WTC11 (cell line): ENCODE measurements at regions not wholly inside any gene's neighbourhood (a gene's known extent, or its start where the extent isn't known, plus 50 kb on each side); places are given as distances from the start of the nearest gene placed in this dataset.

Experiments used
- ATAC-seq: fragments of 200-7000 bp; cut with Tn5 transposase; 2 replicates; pipeline ENCODE4 v1.10.0; 2021; ENCODE audit warnings: mild to moderate bottlenecking, moderate library complexity
- CTCF ChIA-PET: fragments of 300-600 bp; sonication (Branson Sonifier 250); formaldehyde crosslinking; loops from one replicate; lab custom pipeline; 2021; ENCODE audit warnings: antibody characterized with exemption; lab: Charles Lee
- POLR2A ChIA-PET: fragments of 350-600 bp; sonication (Branson Sonifier 250); formaldehyde crosslinking; loops from one replicate; lab custom pipeline; 2021; ENCODE audit warnings: antibody characterized with exemption; lab: Charles Lee
- DNase-seq: peaks from one replicate; pipeline ENCODE4 v3.0.0; 2021; ENCODE audit warnings: low spot score
- H3K27ac Mint-ChIP-seq: 2 replicates; pipeline ENCODE4 v1.8.0; 2021; ENCODE audit warnings: mixed read lengths
- H3K27me3 Mint-ChIP-seq: 2 replicates; pipeline ENCODE4 v1.8.0; 2021; ENCODE audit warnings: low read depth, mild to moderate bottlenecking, moderate library complexity, mixed read lengths
- H3K36me3 Mint-ChIP-seq: 2 replicates; pipeline ENCODE4 v1.8.0; 2021; ENCODE audit warnings: mixed read lengths
- H3K4me1 Mint-ChIP-seq: 2 replicates; pipeline ENCODE4 v1.8.0; 2022; ENCODE audit warnings: mixed read lengths
- H3K4me3 Mint-ChIP-seq: 2 replicates; pipeline ENCODE4 v1.8.0; 2021; ENCODE audit warnings: mild to moderate bottlenecking, moderate library complexity, mixed read lengths
- H3K9me3 Mint-ChIP-seq: 2 replicates; pipeline ENCODE4 v1.8.0; 2021; ENCODE audit warnings: mixed read lengths
- ATF1 ChIP-seq: sonication (generic); formaldehyde crosslinking; IDR thresholded peaks from 2 replicates; pipeline ENCODE4 v1.8.1; 2023; ENCODE audit warnings: mild to moderate bottlenecking, moderate library complexity, missing genetic modification reagents
- ELF4 ChIP-seq: sonication (generic); formaldehyde crosslinking; IDR thresholded peaks from 2 replicates; pipeline ENCODE4 v1.8.1; 2022; ENCODE audit warnings: low read depth, mild to moderate bottlenecking, moderate library complexity, missing genetic modification reagents
- FOXJ3 ChIP-seq: sonication (generic); formaldehyde crosslinking; IDR thresholded peaks from 2 replicates; pipeline ENCODE4 v1.9.0; 2021; ENCODE audit warnings: missing genetic modification reagents, mild to moderate bottlenecking, borderline replicate concordance
- GABPB1 ChIP-seq: sonication (generic); formaldehyde crosslinking; IDR thresholded peaks from 2 replicates; pipeline ENCODE4 v1.8.1; 2023; ENCODE audit warnings: mild to moderate bottlenecking, missing genetic modification reagents
- GRHL2 ChIP-seq: fragments of 250-450 bp; sonication (Bioruptor Pico); IDR thresholded peaks from 2 replicates; pipeline ENCODE4 v1.8.0; 2022; ENCODE audit warnings: mild to moderate bottlenecking, moderate library complexity; ENCODE audit not compliant: insufficient replicate concordance, severe bottlenecking
- JUN ChIP-seq: sonication (generic); formaldehyde crosslinking; IDR thresholded peaks from 2 replicates; pipeline ENCODE4 v1.8.0; 2023; ENCODE audit warnings: mild to moderate bottlenecking, missing genetic modification reagents
- NR2C2 ChIP-seq: sonication (generic); formaldehyde crosslinking; IDR thresholded peaks from 2 replicates; pipeline ENCODE4 v1.8.0; 2022; ENCODE audit warnings: mild to moderate bottlenecking, missing genetic modification reagents
- PRRX2 ChIP-seq: fragments of 250-450 bp; sonication (Bioruptor Pico); IDR thresholded peaks from 2 replicates; pipeline ENCODE4 v1.8.0; 2021; ENCODE audit warnings: mild to moderate bottlenecking
- RELA ChIP-seq: sonication (generic); formaldehyde crosslinking; IDR thresholded peaks from 2 replicates; pipeline ENCODE4 v1.8.1; 2022; ENCODE audit warnings: missing genetic modification reagents, mild to moderate bottlenecking, borderline replicate concordance
- SMAD3 ChIP-seq: sonication (generic); formaldehyde crosslinking; IDR thresholded peaks from 2 replicates; pipeline ENCODE4 v1.8.0; 2022; ENCODE audit warnings: missing genetic modification reagents, mild to moderate bottlenecking, borderline replicate concordance
- SOX15 ChIP-seq: fragments of 250-450 bp; sonication (Bioruptor Pico); IDR thresholded peaks from 2 replicates; pipeline ENCODE4 v1.9.0; 2021; ENCODE audit warnings: mild to moderate bottlenecking
- TCF7 ChIP-seq: sonication (generic); formaldehyde crosslinking; IDR thresholded peaks from 2 replicates; pipeline ENCODE4 v1.8.0; 2022; ENCODE audit warnings: mild to moderate bottlenecking, low read depth, missing genetic modification reagents, moderate library complexity
- ZNF138 ChIP-seq: sonication (generic); formaldehyde crosslinking; conservative IDR thresholded peaks from 2 replicates; pipeline ENCODE4 v1.8.1; 2022; ENCODE audit warnings: mild to moderate bottlenecking, moderate library complexity, missing genetic modification reagents
- ZNF219 ChIP-seq: sonication (generic); formaldehyde crosslinking; IDR thresholded peaks from 2 replicates; pipeline ENCODE4 v1.8.0; 2023; ENCODE audit warnings: missing genetic modification reagents, mild to moderate bottlenecking, borderline replicate concordance
- ZNF423 ChIP-seq: fragments of 250-450 bp; sonication (Bioruptor Pico); IDR thresholded peaks from 2 replicates; pipeline ENCODE4 v2.1.2; 2022; ENCODE audit warnings: mild to moderate bottlenecking, moderate library complexity
- TF ChIP-seq, protein P1 (sequence below): sonication (generic); formaldehyde crosslinking; IDR thresholded peaks from 2 replicates; pipeline ENCODE4 v1.8.1; 2022; ENCODE audit warnings: low read depth, missing genetic modification reagents, borderline replicate concordance
- TF ChIP-seq, protein P2 (sequence below): fragments of 250-450 bp; sonication (Bioruptor Pico); conservative IDR thresholded peaks from 2 replicates; pipeline ENCODE4 v1.9.0; 2021; ENCODE audit warnings: mild to moderate bottlenecking
- TF ChIP-seq, protein P3 (sequence below): sonication (generic); formaldehyde crosslinking; IDR thresholded peaks from 2 replicates; pipeline ENCODE4 v1.8.1; 2022; ENCODE audit warnings: mild to moderate bottlenecking, missing genetic modification reagents, moderate library complexity, borderline replicate concordance
- TF ChIP-seq, protein P4 (sequence below): sonication (generic); formaldehyde crosslinking; IDR thresholded peaks from 2 replicates; pipeline ENCODE4 v1.8.0; 2023; ENCODE audit warnings: mild to moderate bottlenecking, missing genetic modification reagents

DNA sequence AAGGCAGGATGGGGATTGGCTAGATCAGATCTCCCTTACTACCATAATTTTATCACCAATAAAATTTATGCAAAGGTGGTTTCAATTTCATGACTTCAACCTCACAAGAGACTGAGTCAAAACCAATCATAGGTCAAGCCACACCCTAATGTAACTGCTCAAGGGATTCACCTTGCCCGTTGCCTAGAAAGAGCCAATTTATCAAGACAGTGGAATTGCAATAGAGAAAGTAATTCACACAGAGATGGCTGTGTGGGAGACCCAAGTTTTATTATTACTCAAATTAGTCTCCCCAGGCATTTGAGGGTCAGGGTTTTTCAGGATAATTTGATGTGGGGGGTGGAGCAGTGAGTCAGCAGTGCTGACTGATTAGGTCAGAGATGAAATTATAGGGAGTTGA, 340.6 kb downstream of the RND3 start:
- Mint-ChIP-seq H3K4me1 (no peaks in the 10 kb centered on the region), H3K4me3 (no peak overlapping the region), H3K27ac (no peak overlapping the region), H3K27me3 (no peaks in the 10 kb centered on the region; the same call in 1 of the 2 replicates), H3K9me3 (peaks cover 30% of the 10 kb centered on the region), H3K36me3 (peaks cover 25% of the 10 kb centered on the region)
- ATAC-seq (no peak), DNase-seq (no peak)
- ChIA-PET CTCF (no interaction called here), POLR2A (no interaction called here)
- TF ChIP-seq TCF7 (no peak), FOXJ3 (CRISPR knock-in tag) (no peak), ZNF138 (no peak), SOX15 (CRISPR knock-in tag) (no peak)
- TF ChIP-seq, protein P1, sequence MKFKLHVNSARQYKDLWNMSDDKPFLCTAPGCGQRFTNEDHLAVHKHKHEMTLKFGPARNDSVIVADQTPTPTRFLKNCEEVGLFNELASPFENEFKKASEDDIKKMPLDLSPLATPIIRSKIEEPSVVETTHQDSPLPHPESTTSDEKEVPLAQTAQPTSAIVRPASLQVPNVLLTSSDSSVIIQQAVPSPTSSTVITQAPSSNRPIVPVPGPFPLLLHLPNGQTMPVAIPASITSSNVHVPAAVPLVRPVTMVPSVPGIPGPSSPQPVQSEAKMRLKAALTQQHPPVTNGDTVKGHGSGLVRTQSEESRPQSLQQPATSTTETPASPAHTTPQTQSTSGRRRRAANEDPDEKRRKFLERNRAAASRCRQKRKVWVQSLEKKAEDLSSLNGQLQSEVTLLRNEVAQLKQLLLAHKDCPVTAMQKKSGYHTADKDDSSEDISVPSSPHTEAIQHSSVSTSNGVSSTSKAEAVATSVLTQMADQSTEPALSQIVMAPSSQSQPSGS (CRISPR knock-in tag): no peak
- TF ChIP-seq, protein P2, sequence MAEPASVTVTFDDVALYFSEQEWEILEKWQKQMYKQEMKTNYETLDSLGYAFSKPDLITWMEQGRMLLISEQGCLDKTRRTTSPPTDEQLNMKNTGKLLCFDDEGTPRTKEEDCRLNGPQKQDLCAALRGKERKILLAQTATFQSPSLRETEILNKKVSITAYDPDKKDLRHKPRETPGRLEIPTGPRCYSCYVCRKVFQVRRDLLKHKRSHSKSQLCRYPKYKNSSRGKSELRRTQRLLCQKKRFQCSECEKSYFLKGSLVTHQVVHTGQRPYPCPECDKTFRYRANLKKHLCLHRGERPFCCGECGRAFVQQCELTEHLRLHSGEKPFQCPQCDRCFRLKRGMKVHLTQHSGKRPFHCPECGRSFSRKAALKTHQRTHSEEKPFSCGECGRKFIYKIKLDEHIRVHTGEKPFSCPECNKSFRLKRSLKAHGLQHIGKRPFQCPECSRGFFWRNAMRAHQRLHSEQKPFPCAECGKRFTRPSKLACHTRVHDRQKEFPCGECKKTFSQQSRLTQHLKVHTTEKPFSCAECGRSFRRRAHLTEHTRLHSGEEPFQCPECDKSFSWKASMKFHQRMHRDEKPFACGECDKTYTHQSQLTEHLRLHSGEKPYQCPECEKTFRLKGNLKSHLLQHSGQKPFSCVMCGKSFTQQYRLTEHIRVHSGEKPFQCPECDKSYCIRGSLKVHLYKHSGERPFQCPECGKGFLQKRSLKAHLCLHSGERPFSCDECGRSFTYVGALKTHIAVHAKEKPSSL (CRISPR knock-in tag): no peak
- TF ChIP-seq, protein P3, sequence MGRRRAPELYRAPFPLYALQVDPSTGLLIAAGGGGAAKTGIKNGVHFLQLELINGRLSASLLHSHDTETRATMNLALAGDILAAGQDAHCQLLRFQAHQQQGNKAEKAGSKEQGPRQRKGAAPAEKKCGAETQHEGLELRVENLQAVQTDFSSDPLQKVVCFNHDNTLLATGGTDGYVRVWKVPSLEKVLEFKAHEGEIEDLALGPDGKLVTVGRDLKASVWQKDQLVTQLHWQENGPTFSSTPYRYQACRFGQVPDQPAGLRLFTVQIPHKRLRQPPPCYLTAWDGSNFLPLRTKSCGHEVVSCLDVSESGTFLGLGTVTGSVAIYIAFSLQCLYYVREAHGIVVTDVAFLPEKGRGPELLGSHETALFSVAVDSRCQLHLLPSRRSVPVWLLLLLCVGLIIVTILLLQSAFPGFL (CRISPR knock-in tag): no peak
- TF ChIP-seq, protein P4, sequence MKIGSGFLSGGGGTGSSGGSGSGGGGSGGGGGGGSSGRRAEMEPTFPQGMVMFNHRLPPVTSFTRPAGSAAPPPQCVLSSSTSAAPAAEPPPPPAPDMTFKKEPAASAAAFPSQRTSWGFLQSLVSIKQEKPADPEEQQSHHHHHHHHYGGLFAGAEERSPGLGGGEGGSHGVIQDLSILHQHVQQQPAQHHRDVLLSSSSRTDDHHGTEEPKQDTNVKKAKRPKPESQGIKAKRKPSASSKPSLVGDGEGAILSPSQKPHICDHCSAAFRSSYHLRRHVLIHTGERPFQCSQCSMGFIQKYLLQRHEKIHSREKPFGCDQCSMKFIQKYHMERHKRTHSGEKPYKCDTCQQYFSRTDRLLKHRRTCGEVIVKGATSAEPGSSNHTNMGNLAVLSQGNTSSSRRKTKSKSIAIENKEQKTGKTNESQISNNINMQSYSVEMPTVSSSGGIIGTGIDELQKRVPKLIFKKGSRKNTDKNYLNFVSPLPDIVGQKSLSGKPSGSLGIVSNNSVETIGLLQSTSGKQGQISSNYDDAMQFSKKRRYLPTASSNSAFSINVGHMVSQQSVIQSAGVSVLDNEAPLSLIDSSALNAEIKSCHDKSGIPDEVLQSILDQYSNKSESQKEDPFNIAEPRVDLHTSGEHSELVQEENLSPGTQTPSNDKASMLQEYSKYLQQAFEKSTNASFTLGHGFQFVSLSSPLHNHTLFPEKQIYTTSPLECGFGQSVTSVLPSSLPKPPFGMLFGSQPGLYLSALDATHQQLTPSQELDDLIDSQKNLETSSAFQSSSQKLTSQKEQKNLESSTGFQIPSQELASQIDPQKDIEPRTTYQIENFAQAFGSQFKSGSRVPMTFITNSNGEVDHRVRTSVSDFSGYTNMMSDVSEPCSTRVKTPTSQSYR (CRISPR knock-in tag): no peak

DNA sequence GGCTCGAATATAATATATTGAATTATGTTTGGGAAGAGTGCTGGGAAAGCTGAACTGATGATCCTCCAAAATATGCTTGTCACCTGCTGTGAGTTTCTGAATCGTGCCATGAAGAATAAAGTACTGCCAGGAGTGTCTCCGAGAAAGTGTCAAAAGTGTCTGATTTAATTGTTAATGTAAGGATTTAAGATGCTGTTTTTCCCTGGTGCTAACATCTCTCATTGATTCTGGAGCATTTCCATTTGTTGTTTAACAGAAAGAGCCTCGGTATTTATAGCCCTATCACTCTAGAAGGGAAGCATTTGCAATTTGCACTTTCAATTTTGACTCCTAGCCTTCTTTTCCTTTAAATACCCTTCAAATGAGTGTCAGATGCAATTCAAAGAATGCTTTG, 342.2 kb downstream of the RND3 start:
- Mint-ChIP-seq H3K9me3 (peaks cover 30% of the 10 kb centered on the region), H3K27ac (no peak overlapping the region), H3K4me3 (no peak overlapping the region), H3K4me1 (peaks cover 9% of the 10 kb centered on the region), H3K27me3 (no peaks in the 10 kb centered on the region; the same call in 1 of the 2 replicates), H3K36me3 (peaks cover 25% of the 10 kb centered on the region)
- ATAC-seq (no peak), DNase-seq (no peak)
- POLR2A ChIA-PET: no interaction called here
- CTCF ChIA-PET: no interaction called here
- TF ChIP-seq ATF1 (no peak), ZNF219 (no peak), SMAD3 (CRISPR knock-in tag) (no peak), GRHL2 (CRISPR knock-in tag) (no peak), JUN (CRISPR knock-in tag) (no peak), RELA (CRISPR knock-in tag) (no peak), PRRX2 (no peak), GABPB1 (CRISPR knock-in tag) (no peak), ZNF423 (CRISPR knock-in tag) (no peak), NR2C2 (CRISPR knock-in tag) (no peak), ELF4 (CRISPR knock-in tag) (no peak)
- TF ChIP-seq, protein P1 (CRISPR knock-in tag): no peak
